Adrenal gland (tissue), 9 donors: ENCODE measurements at regions not wholly inside any gene's neighbourhood (a gene's known extent, or its start where the extent isn't known, plus 50 kb on each side); places are given as distances from the start of the nearest gene placed in this dataset.

Experiments used
- DNase-seq, 7 donors: peaks; one replicate each; pipeline ENCODE4 v3.0.0-alpha.2; 2019 to 2020
- H3K27ac ChIP-seq, 5 donors: fragments of 200-600 bp; sonication (generic) in 4 of 5; 1 replicate in 3 of 5; 2 replicates in 2 of 5; pipeline versions ENCODE4 v1.5.1 to v1.8.0; 2016 to 2020; ENCODE audit warnings: mild to moderate bottlenecking in 1 of 5
- H3K27me3 ChIP-seq: fragments of 200-600 bp; 2 replicates; pipeline ENCODE4 v1.8.0; 2021
- H3K36me3 ChIP-seq, 2 donors: fragments of 200-600 bp; replicated peaks in 1 of 2; 1 replicate in 1 of 2; 2 replicates in 1 of 2; pipeline versions ENCODE4 v1.5.1 to v1.8.0; 2018 to 2022
- H3K4me1 ChIP-seq, 2 donors: fragments of 200-600 bp; replicated peaks in 1 of 2; 1 replicate in 1 of 2; 2 replicates in 1 of 2; pipeline versions ENCODE4 v1.5.1 to v1.8.0; 2018 to 2021
- H3K4me3 ChIP-seq, 4 donors: fragments of 200-600 bp; sonication (generic) in 3 of 4; one replicate each; pipeline ENCODE4 v1.5.1; 2016 to 2018
- H3K9me3 ChIP-seq, 3 donors: fragments of 200-600 bp; sonication (generic) in 1 of 3; replicated peaks in 1 of 3; 1 replicate in 2 of 3; 2 replicates in 1 of 3; pipeline versions ENCODE4 v1.5.1 to v1.8.0; 2016 to 2021
- CTCF ChIP-seq, 6 experiments: fragments of 450-650 bp in 4 of 6; fragments of 200-600 bp in 2 of 6; sonication (generic) in 1 of 6; IDR thresholded peaks; 1 replicate in 5 of 6; 2 replicates in 1 of 6; pipeline versions ENCODE4 v1.5.1 to v1.8.0; 2016 to 2021; ENCODE audit warnings: antibody characterized with exemption in 6 of 6, mild to moderate bottlenecking in 2 of 6, moderate library complexity in 1 of 6
- POLR2A ChIP-seq, 2 donors: fragments of 450-650 bp; IDR thresholded peaks; one replicate each; pipeline ENCODE4 v1.6.1; 2017; ENCODE audit warnings: antibody characterized with exemption in 2 of 2, mild to moderate bottlenecking in 2 of 2, moderate library complexity in 1 of 2
- WGBS, 4 donors: extraction: QIAGEN DNeasy Blood & Tissue Kit in 2 of 4; methylation state at CpG; one replicate each; pipeline versions ENCODE4 v1.1.5 to v1.1.7; 2013 to 2017; 5-methylcytosine and 5-hydroxymethylcytosine counted together
- intact Hi-C, 2 donors: fragments of 100-400 bp; cut with DNase I; formaldehyde crosslinking; loops; one replicate each; pipeline versions ENCODE4 v1.14.1 to v1.15.0; 2022 to 2023
- donor health status: healthy with polysubstance abuse.
- donor health status: Bipolar disorder and iron deficiency.
- donor health status: DM: yes; HTN: yes; CAD: no.
- donor health status: DM: no; HTN: no; CAD: no.
- donor health status: DM: no; HTN: no; CAD: no.

GRCh38 chr1:219837994-219838294 lies 90.4 kb downstream of the SLC30A10 start:
- 47 to 60% (median 56%) methylated on average over 2 of the region's 2 CpGs for WGBS, 4 donors
- no peak for DNase-seq
- no peaks in the 10 kb centered on the region for H3K9me3 ChIP-seq
- H3K4me3 ChIP-seq = no peak overlapping the region
- H3K4me1 ChIP-seq = no peaks in the 10 kb centered on the region
- TF ChIP-seq CTCF (IDR thresholded peaks at IDR 0.05) = no peak
- TF ChIP-seq POLR2A (IDR thresholded peaks at IDR 0.05) = no peak
- intact Hi-C loops = no loop called here
- H3K36me3 ChIP-seq = no peaks in the 10 kb centered on the region
- no peaks in the 10 kb centered on the region for H3K27me3 ChIP-seq
- H3K27ac ChIP-seq = no peak overlapping the region

GRCh38 chr1:219837274-219837993 lies 90.9 kb downstream of the SLC30A10 start:
- intact Hi-C loops = no loop called here
- peak in 5 of 7 donors; percentile 19 to 36 (median 32) for DNase-seq
- WGBS, 4 donors = 36 to 40% (median 37%) methylated on average over 7 of the region's 7 CpGs
- no peaks in the 10 kb centered on the region for H3K4me1 ChIP-seq
- H3K27ac ChIP-seq = no peak overlapping the region
- H3K36me3 ChIP-seq = no peaks in the 10 kb centered on the region
- TF ChIP-seq POLR2A (IDR thresholded peaks at IDR 0.05) (no peak), CTCF (IDR thresholded peaks at IDR 0.05) (peak; percentile 31 to 59 (median 56))
- H3K9me3 ChIP-seq = no peaks in the 10 kb centered on the region
- no peaks in the 10 kb centered on the region for H3K27me3 ChIP-seq
- H3K4me3 ChIP-seq = no peak overlapping the region

GRCh38 chr1:219834314-219834917 lies 93.9 kb downstream of the SLC30A10 start:
- intact Hi-C loops = no loop called here
- no peak overlapping the region for H3K4me3 ChIP-seq
- no peak for DNase-seq
- 58 to 65% (median 61%) methylated on average over 8 of the region's 8 CpGs for WGBS, 4 donors
- H3K27me3 ChIP-seq = no peaks in the 10 kb centered on the region
- no peaks in the 10 kb centered on the region for H3K9me3 ChIP-seq
- TF ChIP-seq CTCF (IDR thresholded peaks at IDR 0.05) = no peak
- TF ChIP-seq POLR2A (IDR thresholded peaks at IDR 0.05) = no peak
- H3K4me1 ChIP-seq = no peaks in the 10 kb centered on the region
- no peak overlapping the region for H3K27ac ChIP-seq
- no peaks in the 10 kb centered on the region for H3K36me3 ChIP-seq

- WGBS, 4 donors = 84 to 90% (median 86%) methylated on average over 3 of the region's 3 CpGs
- H3K9me3 ChIP-seq = no peaks in the 10 kb centered on the region
- no peaks in the 10 kb centered on the region for H3K27me3 ChIP-seq
- no peaks in the 10 kb centered on the region for H3K36me3 ChIP-seq
- H3K4me3 ChIP-seq = no peak overlapping the region
- no peak for DNase-seq
- H3K27ac ChIP-seq = no peak overlapping the region
- intact Hi-C loops = no loop called here
- TF ChIP-seq POLR2A (IDR thresholded peaks at IDR 0.05) = no peak
- TF ChIP-seq CTCF (IDR thresholded peaks at IDR 0.05) = no peak
- H3K4me1 ChIP-seq = no peaks in the 10 kb centered on the region
Observed at GRCh38 chr1:219833214-219833815, 95.0 kb downstream of the SLC30A10 start.
